ENCODE measurements at regions not wholly inside any gene's neighbourhood (a gene's known extent, or its start where the extent isn't known, plus 50 kb on each side); places are given as distances from the start of the nearest gene placed in this dataset.

- no peak overlapping the region for H2AFZ ChIP-seq (ENCODE audit: low read length)
- BruUV-seq (replicated peaks): no TSS peak
- CTCF ChIA-PET (ENCODE audit: unreplicated experiment): no interaction called here
Observed at GRCh38 chr21:14600569-14601297, 54.6 kb upstream of the SAMSN1 start.

GRCh38 chr21:14598065-14598464 is 52.0 kb upstream of the SAMSN1 start:
- DNase-seq (ENCODE audit: low spot score): no peak
- no peak for TF ChIP-seq EZH2phosphoT487 (IDR thresholded peaks at IDR 0.05; ENCODE audit: borderline replicate concordance, low read depth, low read length)
- TF ChIP-seq CTCF (conservative IDR thresholded peaks at IDR 0.05; ENCODE audit: low read length): no peak
- H3K36me3 ChIP-seq (ENCODE audit: insufficient read depth, low read length): no peaks in the 10 kb centered on the region
- H3K9me2 ChIP-seq (ENCODE audit: insufficient read depth, low read length): no peaks in the 10 kb centered on the region
- no peak overlapping the region for H3K4me2 ChIP-seq (ENCODE audit: low read length)
- H4K20me1 ChIP-seq (ENCODE audit: insufficient read depth, low read length): no peaks in the 10 kb centered on the region
- H3K79me2 ChIP-seq (ENCODE audit: insufficient read depth, low read depth, low read length): no peaks in the 10 kb centered on the region
- H2AFZ ChIP-seq (ENCODE audit: low read length): no peak overlapping the region
- intact Hi-C loops (cut with micrococcal nuclease; ENCODE audit: unreplicated experiment): no loop called here
- no TSS peak for BruUV-seq (replicated peaks)
- H3K4me3 ChIP-seq (ENCODE audit: low read depth, low read length, poor library complexity, severe bottlenecking): no peak overlapping the region
- POLR2A ChIA-PET: interaction anchor here (0.7 to 2.0 kb wide), 2 partner anchors 9 to 898 kb away, joined by 3 to 8 read pairs; no protein-coding TSS in a partner anchor
- no peak overlapping the region for H3K27ac ChIP-seq (ENCODE audit: low read depth, low read length, poor library complexity, severe bottlenecking)
- H3K4me1 ChIP-seq (ENCODE audit: insufficient read depth, low read length, poor library complexity, severe bottlenecking): peaks cover 6% of the 10 kb centered on the region
- no peaks in the 10 kb centered on the region for H3K9me3 ChIP-seq (ENCODE audit: low read length)
- CTCF ChIA-PET (ENCODE audit: unreplicated experiment): no interaction called here

More at GRCh38 chr21:14600569-14601297, 54.6 kb upstream of the SAMSN1 start:
- no peaks in the 10 kb centered on the region for H3K9me2 ChIP-seq (ENCODE audit: insufficient read depth, low read length)
- TF ChIP-seq CTCF (conservative IDR thresholded peaks at IDR 0.05; ENCODE audit: low read length) (no peak), EZH2phosphoT487 (IDR thresholded peaks at IDR 0.05; ENCODE audit: borderline replicate concordance, low read depth, low read length) (no peak)
- H3K4me1 ChIP-seq (ENCODE audit: insufficient read depth, low read length, poor library complexity, severe bottlenecking): peaks cover 6% of the 10 kb centered on the region
- H4K20me1 ChIP-seq (ENCODE audit: insufficient read depth, low read length): no peaks in the 10 kb centered on the region
- no peak overlapping the region for H3K4me3 ChIP-seq (ENCODE audit: low read depth, low read length, poor library complexity, severe bottlenecking)
- no peaks in the 10 kb centered on the region for H3K79me2 ChIP-seq (ENCODE audit: insufficient read depth, low read depth, low read length)
- intact Hi-C loops (cut with micrococcal nuclease; ENCODE audit: unreplicated experiment): no loop called here
- H3K9me3 ChIP-seq (ENCODE audit: low read length): no peaks in the 10 kb centered on the region
- H3K27ac ChIP-seq (ENCODE audit: low read depth, low read length, poor library complexity, severe bottlenecking): no peak overlapping the region
- POLR2A ChIA-PET: interaction anchor here (0.6 to 4.5 kb wide), 4 partner anchors 17 to 22 kb away, joined by 3 to 26 read pairs (median 4); no protein-coding TSS in a partner anchor
- H3K4me2 ChIP-seq (ENCODE audit: low read length): no peak overlapping the region
- DNase-seq (ENCODE audit: low spot score): no peak
- H3K36me3 ChIP-seq (ENCODE audit: insufficient read depth, low read length): no peaks in the 10 kb centered on the region
